Fibroblast of lung (primary cell): ENCODE measurements at regions not wholly inside any gene's neighbourhood (a gene's known extent, or its start where the extent isn't known, plus 50 kb on each side); places are given as distances from the start of the nearest gene placed in this dataset.

Source experiments
- DNase-seq, 2 donors: peaks; one replicate each; pipeline versions ENCODE4 v3.0.0 to v3.0.0-alpha.2; 2010; ENCODE audit warnings: low read depth in 2 of 2
- H2AFZ ChIP-seq: 2 replicates; pipeline ENCODE4 v1.5.1; 2012; ENCODE audit warnings: low read length, control low read depth, inconsistent platforms
- H3K27ac ChIP-seq: 2 replicates; pipeline ENCODE4 v1.5.1; 2011; ENCODE audit warnings: low read length, control low read depth; ENCODE audit not compliant: insufficient read depth
- H3K27me3 ChIP-seq: 2 replicates; pipeline ENCODE4 v1.5.1; 2011; ENCODE audit warnings: mild to moderate bottlenecking, low read length; ENCODE audit not compliant: control insufficient read depth, insufficient read depth
- H3K36me3 ChIP-seq: 2 replicates; pipeline ENCODE4 v1.5.1; 2011; ENCODE audit warnings: low read length; ENCODE audit not compliant: control insufficient read depth, insufficient read depth
- H3K4me1 ChIP-seq: 2 replicates; pipeline ENCODE4 v1.5.1; 2011; ENCODE audit warnings: low read length; ENCODE audit not compliant: control insufficient read depth, insufficient read depth; ENCODE audit errors: extremely low read depth
- H3K4me2 ChIP-seq: 2 replicates; pipeline ENCODE4 v1.5.1; 2011; ENCODE audit warnings: low read length, control low read depth; ENCODE audit not compliant: insufficient read depth; ENCODE audit errors: extremely low read depth
- H3K4me3 ChIP-seq, 4 experiments: fragments of 200-600 bp in 1 of 4; sonication (generic) in 1 of 4; replicated peaks in 1 of 4; 2 replicates each; pipeline ENCODE4 v1.5.1; 2011 to 2016; ENCODE audit warnings: low read length in 4 of 4, low read depth in 3 of 4, mild to moderate bottlenecking in 3 of 4, control low read depth in 2 of 4, inconsistent platforms in 1 of 4, mixed read lengths in 1 of 4; ENCODE audit not compliant: insufficient read depth in 1 of 4; ENCODE audit errors: control extremely low read depth in 1 of 4
- H3K79me2 ChIP-seq: 2 replicates; pipeline ENCODE4 v1.5.1; 2012; ENCODE audit warnings: mild to moderate bottlenecking, low read length, inconsistent platforms; ENCODE audit not compliant: control insufficient read depth, insufficient read depth
- H3K9ac ChIP-seq: 2 replicates; pipeline ENCODE4 v1.5.1; 2011; ENCODE audit warnings: mild to moderate bottlenecking, low read length, control low read depth; ENCODE audit not compliant: insufficient read depth
- H3K9me3 ChIP-seq: 2 replicates; pipeline ENCODE4 v1.5.1; 2012; ENCODE audit warnings: low read depth, low read length; ENCODE audit not compliant: control insufficient read depth, insufficient read depth
- H4K20me1 ChIP-seq: 2 replicates; pipeline ENCODE4 v1.5.1; 2011; ENCODE audit warnings: low read length; ENCODE audit not compliant: control insufficient read depth, insufficient read depth; ENCODE audit errors: extremely low read depth
- EZH2 ChIP-seq: IDR thresholded peaks from 2 replicates; pipeline ENCODE4 v1.5.1; 2012; ENCODE audit warnings: low read length, control low read depth, mild to moderate bottlenecking; ENCODE audit errors: missing control alignments
- TF ChIP-seq, protein P1 (sequence below), 2 donors: IDR thresholded peaks in 1 of 2; conservative IDR thresholded peaks in 1 of 2; 1 replicate in 1 of 2; 2 replicates in 1 of 2; pipeline ENCODE4 v1.5.1; 2011 to 2012; ENCODE audit warnings: low read length in 2 of 2, control low read depth in 1 of 2, inconsistent platforms in 1 of 2, low read depth in 1 of 2, mild to moderate bottlenecking in 1 of 2

DNA sequence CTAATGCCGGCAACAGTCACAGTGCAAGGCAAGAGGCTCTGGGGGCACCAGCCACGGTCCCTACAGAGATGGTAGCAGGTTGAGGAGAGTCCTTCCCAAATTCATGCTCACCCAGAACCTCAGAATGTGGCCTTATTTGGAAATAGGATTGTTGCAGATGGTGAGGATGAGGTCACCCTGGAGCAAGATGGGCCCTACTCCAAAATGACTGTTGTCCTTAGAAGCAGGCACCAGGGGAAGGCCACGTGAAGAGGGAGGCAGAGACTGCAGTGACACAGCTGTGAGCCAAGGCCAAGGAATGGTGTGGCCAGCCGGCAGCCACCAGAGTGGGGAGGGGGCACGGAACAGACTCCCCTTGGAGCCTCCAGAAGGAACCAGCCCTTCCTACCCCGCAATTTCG is 70.8 kb upstream of the CLDN14 start:
- Histone ChIP-seq H3K4me2 (no peak overlapping the region), H3K36me3 (no peaks in the 10 kb centered on the region), H3K4me3 (no peak overlapping the region), H3K9me3 (no peaks in the 10 kb centered on the region), H2AFZ (no peak overlapping the region), H3K9ac (no peak overlapping the region), H3K4me1 (peaks cover 7% of the 10 kb centered on the region), H3K27me3 (peaks cover 19% of the 10 kb centered on the region), H3K27ac (no peak overlapping the region), H4K20me1 (no peaks in the 10 kb centered on the region), H3K79me2 (no peaks in the 10 kb centered on the region)
- DNase-seq: no peak
- no peak for TF ChIP-seq EZH2
- TF ChIP-seq, protein P1, sequence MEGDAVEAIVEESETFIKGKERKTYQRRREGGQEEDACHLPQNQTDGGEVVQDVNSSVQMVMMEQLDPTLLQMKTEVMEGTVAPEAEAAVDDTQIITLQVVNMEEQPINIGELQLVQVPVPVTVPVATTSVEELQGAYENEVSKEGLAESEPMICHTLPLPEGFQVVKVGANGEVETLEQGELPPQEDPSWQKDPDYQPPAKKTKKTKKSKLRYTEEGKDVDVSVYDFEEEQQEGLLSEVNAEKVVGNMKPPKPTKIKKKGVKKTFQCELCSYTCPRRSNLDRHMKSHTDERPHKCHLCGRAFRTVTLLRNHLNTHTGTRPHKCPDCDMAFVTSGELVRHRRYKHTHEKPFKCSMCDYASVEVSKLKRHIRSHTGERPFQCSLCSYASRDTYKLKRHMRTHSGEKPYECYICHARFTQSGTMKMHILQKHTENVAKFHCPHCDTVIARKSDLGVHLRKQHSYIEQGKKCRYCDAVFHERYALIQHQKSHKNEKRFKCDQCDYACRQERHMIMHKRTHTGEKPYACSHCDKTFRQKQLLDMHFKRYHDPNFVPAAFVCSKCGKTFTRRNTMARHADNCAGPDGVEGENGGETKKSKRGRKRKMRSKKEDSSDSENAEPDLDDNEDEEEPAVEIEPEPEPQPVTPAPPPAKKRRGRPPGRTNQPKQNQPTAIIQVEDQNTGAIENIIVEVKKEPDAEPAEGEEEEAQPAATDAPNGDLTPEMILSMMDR (conservative IDR thresholded peaks at IDR 0.05 in 1 of 2, IDR thresholded peaks at IDR 0.05 in 1 of 2; ENCODE audit: low read depth in 1 of 2, low read length in 2 of 2): no peak

DNA sequence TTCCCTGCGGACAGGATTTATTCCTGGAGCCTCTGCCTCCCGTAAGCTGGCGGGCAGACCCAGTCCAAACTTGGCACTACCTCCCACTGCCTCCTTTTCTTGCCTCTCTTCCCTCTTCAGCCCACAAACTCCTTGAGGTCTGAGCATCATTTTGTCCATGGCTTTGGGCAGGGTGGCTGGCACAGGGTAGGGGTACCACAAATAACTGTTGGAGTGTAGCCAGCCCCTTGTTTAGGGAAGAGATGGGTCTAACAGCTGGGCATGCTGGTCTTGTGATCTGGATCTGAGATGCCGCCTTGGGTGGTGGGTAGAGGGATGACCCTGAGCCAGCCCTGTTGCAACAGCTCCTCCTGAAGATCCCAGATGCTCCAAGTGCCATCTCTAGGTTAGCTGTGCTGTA is 71.4 kb upstream of the CLDN14 start:
- Histone ChIP-seq H3K4me2 (no peak overlapping the region), H3K9me3 (no peaks in the 10 kb centered on the region), H3K27ac (no peak overlapping the region), H3K9ac (no peak overlapping the region), H3K4me1 (peaks cover 7% of the 10 kb centered on the region), H3K4me3 (no peak overlapping the region), H3K36me3 (no peaks in the 10 kb centered on the region), H3K79me2 (no peaks in the 10 kb centered on the region), H3K27me3 (peaks cover 17% of the 10 kb centered on the region), H2AFZ (no peak overlapping the region), H4K20me1 (no peaks in the 10 kb centered on the region)
- DNase-seq: no peak
- TF ChIP-seq EZH2: no peak
- TF ChIP-seq, protein P1 (conservative IDR thresholded peaks at IDR 0.05 in 1 of 2, IDR thresholded peaks at IDR 0.05 in 1 of 2; ENCODE audit: low read depth in 1 of 2, low read length in 2 of 2): no peak

DNA sequence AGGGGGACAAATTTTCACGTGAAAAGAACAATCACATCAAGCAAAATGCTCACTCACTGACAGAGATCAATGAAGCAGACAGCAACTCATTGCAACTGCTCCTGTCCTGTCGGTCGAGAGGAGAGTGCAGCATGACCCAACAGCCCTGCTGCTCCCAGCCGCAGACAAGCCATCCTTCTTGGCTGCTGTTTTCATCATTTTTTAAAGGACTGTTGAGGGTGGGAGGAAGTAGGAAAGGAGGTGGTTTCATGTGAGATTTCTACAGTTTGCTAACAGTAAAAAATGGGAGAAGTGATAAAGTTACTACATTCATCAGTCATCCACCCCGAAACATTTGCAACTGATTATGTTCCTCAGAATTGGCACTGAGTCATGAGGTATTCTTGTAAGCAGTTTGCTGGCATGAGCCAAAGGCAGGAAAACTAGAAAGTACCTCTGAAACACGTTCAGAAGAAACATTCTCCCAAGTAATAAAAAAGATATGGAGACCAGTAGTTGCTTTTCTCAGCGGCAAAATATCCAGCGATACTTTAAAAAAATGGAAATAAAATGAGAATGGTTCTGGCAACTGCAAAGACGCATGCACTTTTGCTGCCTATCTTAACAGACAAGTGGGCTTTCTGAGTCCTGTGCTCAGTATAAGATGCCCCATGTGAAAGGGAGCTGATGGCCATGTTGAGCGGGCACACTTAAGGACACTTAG is 72.0 kb upstream of the CLDN14 start:
- H3K27me3 ChIP-seq: peaks cover 14% of the 10 kb centered on the region
- H3K4me3 ChIP-seq: no peak overlapping the region
- no peak for TF ChIP-seq EZH2
- TF ChIP-seq, protein P1 (conservative IDR thresholded peaks at IDR 0.05 in 1 of 2, IDR thresholded peaks at IDR 0.05 in 1 of 2; ENCODE audit: low read depth in 1 of 2, low read length in 2 of 2): no peak
- H4K20me1 ChIP-seq: no peaks in the 10 kb centered on the region
- peak; percentile 45 to 88 for DNase-seq
- no peaks in the 10 kb centered on the region for H3K9me3 ChIP-seq
- no peaks in the 10 kb centered on the region for H3K36me3 ChIP-seq
- no peak overlapping the region for H3K9ac ChIP-seq
- H2AFZ ChIP-seq: no peak overlapping the region
- no peak overlapping the region for H3K27ac ChIP-seq
- peaks cover 7% of the 10 kb centered on the region for H3K4me1 ChIP-seq
- no peak overlapping the region for H3K4me2 ChIP-seq
- H3K79me2 ChIP-seq: no peaks in the 10 kb centered on the region
